Liver (tissue), 8 donors: ENCODE measurements at regions not wholly inside any gene's neighbourhood (a gene's known extent, or its start where the extent isn't known, plus 50 kb on each side); places are given as distances from the start of the nearest gene placed in this dataset.

Source experiments
- DNase-seq: peaks from one replicate; pipeline ENCODE4 v3.0.0-alpha.2; 2017; ENCODE audit warnings: low spot score
- H3K27ac ChIP-seq, 2 donors: one replicate each; pipeline ENCODE4 v1.7.0; 2013; ENCODE audit warnings: inconsistent platforms in 2 of 2, low read length in 2 of 2, control low read depth in 1 of 2, low read depth in 1 of 2, mild to moderate bottlenecking in 1 of 2
- H3K27me3 ChIP-seq, 4 donors: one replicate each; pipeline versions ENCODE4 v1.6.1 to v1.7.0; 2013; ENCODE audit warnings: low read length in 3 of 4, inconsistent platforms in 1 of 4, mild to moderate bottlenecking in 1 of 4, moderate library complexity in 1 of 4; ENCODE audit not compliant: control insufficient read depth in 4 of 4, insufficient read depth in 4 of 4
- H3K36me3 ChIP-seq, 4 donors: one replicate each; pipeline versions ENCODE4 v1.6.1 to v1.7.0; 2013; ENCODE audit warnings: low read length in 3 of 4, mild to moderate bottlenecking in 3 of 4, low read depth in 1 of 4, moderate library complexity in 1 of 4; ENCODE audit not compliant: control insufficient read depth in 4 of 4, insufficient read depth in 3 of 4
- H3K4me1 ChIP-seq, 4 donors: one replicate each; pipeline versions ENCODE4 v1.6.1 to v1.7.0; 2013; ENCODE audit warnings: low read length in 3 of 4, mild to moderate bottlenecking in 3 of 4, moderate library complexity in 1 of 4; ENCODE audit not compliant: control insufficient read depth in 4 of 4, insufficient read depth in 4 of 4
- H3K4me3 ChIP-seq, 3 donors: one replicate each; pipeline versions ENCODE4 v1.6.1 to v1.7.0; 2013; ENCODE audit warnings: low read length in 3 of 3, control low read depth in 1 of 3, low read depth in 1 of 3, mild to moderate bottlenecking in 1 of 3
- H3K9ac ChIP-seq, 2 donors: one replicate each; pipeline ENCODE4 v1.7.0; 2013; ENCODE audit warnings: low read length in 2 of 2, mild to moderate bottlenecking in 2 of 2, moderate library complexity in 2 of 2, control low read depth in 1 of 2, low read depth in 1 of 2
- H3K9me3 ChIP-seq, 4 donors: one replicate each; pipeline versions ENCODE4 v1.6.1 to v1.7.0; 2013; ENCODE audit warnings: low read length in 3 of 4; ENCODE audit not compliant: control insufficient read depth in 4 of 4
- EGR1 ChIP-seq, 2 donors: IDR thresholded peaks; 2 replicates each; pipeline ENCODE4 v1.6.1; 2016 to 2018; ENCODE audit warnings: antibody characterized with exemption in 2 of 2, low read depth in 2 of 2
- FOXA1 ChIP-seq: IDR thresholded peaks from 2 replicates; pipeline ENCODE4 v1.6.1; 2016; ENCODE audit warnings: antibody characterized with exemption
- FOXA2 ChIP-seq: IDR thresholded peaks from 2 replicates; pipeline ENCODE4 v1.6.1; 2016; ENCODE audit warnings: antibody characterized with exemption
- GABPA ChIP-seq, 2 donors: IDR thresholded peaks in 1 of 2; conservative IDR thresholded peaks in 1 of 2; 2 replicates each; pipeline ENCODE4 v1.6.1; 2016; ENCODE audit warnings: antibody characterized with exemption in 2 of 2, mild to moderate bottlenecking in 1 of 2, moderate library complexity in 1 of 2
- HNF4A ChIP-seq, 2 donors: conservative IDR thresholded peaks; 2 replicates each; pipeline ENCODE4 v1.6.1; 2016; ENCODE audit warnings: antibody characterized with exemption in 2 of 2, mild to moderate bottlenecking in 2 of 2
- HNF4G ChIP-seq: IDR thresholded peaks from 2 replicates; pipeline ENCODE4 v1.6.1; 2016; ENCODE audit warnings: antibody characterized with exemption
- JUND ChIP-seq, 2 donors: IDR thresholded peaks; 2 replicates each; pipeline ENCODE4 v1.6.1; 2016; ENCODE audit warnings: antibody characterized with exemption in 2 of 2
- NR2F2 ChIP-seq: IDR thresholded peaks from 2 replicates; pipeline ENCODE4 v1.6.1; 2016; ENCODE audit warnings: antibody characterized with exemption
- RAD21 ChIP-seq, 2 donors: IDR thresholded peaks; 2 replicates each; pipeline ENCODE4 v1.6.1; 2016; ENCODE audit warnings: antibody characterized with exemption in 2 of 2, mild to moderate bottlenecking in 2 of 2
- RXRA ChIP-seq, 2 donors: IDR thresholded peaks; 2 replicates each; pipeline ENCODE4 v1.6.1; 2017 to 2018; ENCODE audit warnings: antibody characterized with exemption in 2 of 2, mild to moderate bottlenecking in 1 of 2
- SP1 ChIP-seq: IDR thresholded peaks from 2 replicates; pipeline ENCODE4 v1.6.1; 2018; ENCODE audit warnings: antibody characterized with exemption, mild to moderate bottlenecking
- TAF1 ChIP-seq: conservative IDR thresholded peaks from 2 replicates; pipeline ENCODE4 v1.6.1; 2016; ENCODE audit warnings: antibody characterized with exemption, mild to moderate bottlenecking
- YY1 ChIP-seq: IDR thresholded peaks from 2 replicates; pipeline ENCODE4 v1.6.1; 2016; ENCODE audit warnings: antibody characterized with exemption, mild to moderate bottlenecking
- WGBS: extraction: QIAGEN DNeasy Blood & Tissue Kit; methylation state at CpG from one replicate; pipeline ENCODE4 v1.1.7; 2013; 5-methylcytosine and 5-hydroxymethylcytosine counted together
- TF ChIP-seq, protein P1 (sequence below): IDR thresholded peaks from 2 replicates; pipeline ENCODE4 v1.6.1; 2016; ENCODE audit warnings: antibody characterized with exemption
- TF ChIP-seq, protein P2 (sequence below): IDR thresholded peaks from 2 replicates; pipeline ENCODE4 v1.6.1; 2016; ENCODE audit warnings: antibody characterized with exemption, mild to moderate bottlenecking
- TF ChIP-seq, protein P3 (sequence below): IDR thresholded peaks from 2 replicates; pipeline ENCODE4 v1.6.1; 2016; ENCODE audit warnings: antibody characterized with exemption
- TF ChIP-seq, protein P4 (sequence below): IDR thresholded peaks from 2 replicates; pipeline ENCODE4 v1.6.1; 2016; ENCODE audit warnings: antibody characterized with exemption
- TF ChIP-seq, protein P5 (sequence below): fragments of 150-350 bp; IDR thresholded peaks from 2 replicates; pipeline ENCODE4 v1.5.1; 2017; ENCODE audit warnings: improper control_type of control experiment, low read depth, low read length; ENCODE audit not compliant: missing input control
- donor health status: healthy.
- donor health status: healthy.
- donor health status: healthy.
- donor health status: healthy.
- donor health status: healthy.

DNA sequence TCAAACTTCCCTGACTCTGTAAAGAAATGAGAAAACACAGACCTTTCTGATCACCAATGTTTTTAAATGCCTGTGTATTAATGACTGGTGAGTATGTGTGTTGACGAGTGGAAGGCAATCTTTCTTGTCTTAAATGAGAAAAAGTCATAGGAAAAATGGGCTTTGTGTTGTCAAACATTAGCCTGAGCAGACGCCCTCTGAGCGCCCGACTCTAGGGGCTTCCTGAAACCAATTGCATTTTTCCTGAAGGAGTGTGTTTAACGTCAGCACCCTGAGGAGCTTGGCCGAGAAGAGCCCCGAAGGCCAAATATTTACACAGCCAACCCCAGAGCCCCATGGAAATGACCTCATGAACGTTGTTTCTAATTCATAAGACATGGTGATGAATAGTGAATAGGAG lies 154.3 kb downstream of the PHF2 start:
- Histone ChIP-seq H3K27me3 (peaks cover 0 to 3% (median 0%) of the 10 kb centered on the region in 4 donors), H3K9ac (no peak overlapping the region), H3K4me1 (no peaks in the 10 kb centered on the region), H3K27ac (no peak overlapping the region), H3K4me3 (no peak overlapping the region), H3K9me3 (peaks cover 3 to 29% (median 12%) of the 10 kb centered on the region in 4 donors), H3K36me3 (no peaks in the 10 kb centered on the region)
- DNase-seq: no peak
- TF ChIP-seq EGR1 (IDR thresholded peaks at IDR 0.05; ENCODE audit: low read depth in 2 of 2) (no peak), NR2F2 (no peak), JUND (IDR thresholded peaks at IDR 0.05) (no peak), RAD21 (IDR thresholded peaks at IDR 0.05) (no peak), TAF1 (no peak), FOXA1 (no peak), FOXA2 (no peak)
- TF ChIP-seq, protein P1, sequence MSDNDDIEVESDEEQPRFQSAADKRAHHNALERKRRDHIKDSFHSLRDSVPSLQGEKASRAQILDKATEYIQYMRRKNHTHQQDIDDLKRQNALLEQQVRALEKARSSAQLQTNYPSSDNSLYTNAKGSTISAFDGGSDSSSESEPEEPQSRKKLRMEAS: no peak
- TF ChIP-seq, protein P2, sequence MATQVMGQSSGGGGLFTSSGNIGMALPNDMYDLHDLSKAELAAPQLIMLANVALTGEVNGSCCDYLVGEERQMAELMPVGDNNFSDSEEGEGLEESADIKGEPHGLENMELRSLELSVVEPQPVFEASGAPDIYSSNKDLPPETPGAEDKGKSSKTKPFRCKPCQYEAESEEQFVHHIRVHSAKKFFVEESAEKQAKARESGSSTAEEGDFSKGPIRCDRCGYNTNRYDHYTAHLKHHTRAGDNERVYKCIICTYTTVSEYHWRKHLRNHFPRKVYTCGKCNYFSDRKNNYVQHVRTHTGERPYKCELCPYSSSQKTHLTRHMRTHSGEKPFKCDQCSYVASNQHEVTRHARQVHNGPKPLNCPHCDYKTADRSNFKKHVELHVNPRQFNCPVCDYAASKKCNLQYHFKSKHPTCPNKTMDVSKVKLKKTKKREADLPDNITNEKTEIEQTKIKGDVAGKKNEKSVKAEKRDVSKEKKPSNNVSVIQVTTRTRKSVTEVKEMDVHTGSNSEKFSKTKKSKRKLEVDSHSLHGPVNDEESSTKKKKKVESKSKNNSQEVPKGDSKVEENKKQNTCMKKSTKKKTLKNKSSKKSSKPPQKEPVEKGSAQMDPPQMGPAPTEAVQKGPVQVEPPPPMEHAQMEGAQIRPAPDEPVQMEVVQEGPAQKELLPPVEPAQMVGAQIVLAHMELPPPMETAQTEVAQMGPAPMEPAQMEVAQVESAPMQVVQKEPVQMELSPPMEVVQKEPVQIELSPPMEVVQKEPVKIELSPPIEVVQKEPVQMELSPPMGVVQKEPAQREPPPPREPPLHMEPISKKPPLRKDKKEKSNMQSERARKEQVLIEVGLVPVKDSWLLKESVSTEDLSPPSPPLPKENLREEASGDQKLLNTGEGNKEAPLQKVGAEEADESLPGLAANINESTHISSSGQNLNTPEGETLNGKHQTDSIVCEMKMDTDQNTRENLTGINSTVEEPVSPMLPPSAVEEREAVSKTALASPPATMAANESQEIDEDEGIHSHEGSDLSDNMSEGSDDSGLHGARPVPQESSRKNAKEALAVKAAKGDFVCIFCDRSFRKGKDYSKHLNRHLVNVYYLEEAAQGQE: no peak
- WGBS: 42% methylated on average over 8 of the region's 8 CpGs

DNA sequence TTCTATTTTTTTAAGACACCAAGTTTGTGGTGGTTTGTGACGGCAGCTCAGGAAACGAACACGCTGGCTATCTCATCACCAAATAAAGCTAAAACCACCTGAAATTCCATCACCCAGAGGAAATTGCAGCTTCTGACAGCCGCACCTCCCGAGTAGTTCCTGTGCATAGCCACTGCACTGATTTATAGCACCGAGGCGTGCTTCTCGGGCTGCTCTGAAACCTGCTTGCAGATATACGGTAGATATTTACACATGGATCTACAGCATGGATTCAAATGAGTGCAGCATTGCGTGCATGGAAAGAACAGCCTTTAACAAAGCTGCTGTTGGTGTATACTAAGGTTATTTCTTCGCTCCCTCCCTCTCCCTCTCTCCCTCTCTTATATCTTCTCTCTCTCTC lies 153.8 kb downstream of the PHF2 start:
- TF ChIP-seq FOXA1 (no peak), RXRA (IDR thresholded peaks at IDR 0.05) (no peak), FOXA2 (no peak), JUND (IDR thresholded peaks at IDR 0.05) (no peak), SP1 (no peak), HNF4A (conservative IDR thresholded peaks at IDR 0.05) (no peak), TAF1 (no peak), HNF4G (no peak), NR2F2 (no peak), EGR1 (IDR thresholded peaks at IDR 0.05; ENCODE audit: low read depth in 2 of 2) (no peak), YY1 (no peak), GABPA (IDR thresholded peaks at IDR 0.05 in 1 of 2, conservative IDR thresholded peaks at IDR 0.05 in 1 of 2) (no peak)
- TF ChIP-seq, protein P3, sequence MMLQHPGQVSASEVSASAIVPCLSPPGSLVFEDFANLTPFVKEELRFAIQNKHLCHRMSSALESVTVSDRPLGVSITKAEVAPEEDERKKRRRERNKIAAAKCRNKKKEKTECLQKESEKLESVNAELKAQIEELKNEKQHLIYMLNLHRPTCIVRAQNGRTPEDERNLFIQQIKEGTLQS: no peak
- TF ChIP-seq, protein P4, sequence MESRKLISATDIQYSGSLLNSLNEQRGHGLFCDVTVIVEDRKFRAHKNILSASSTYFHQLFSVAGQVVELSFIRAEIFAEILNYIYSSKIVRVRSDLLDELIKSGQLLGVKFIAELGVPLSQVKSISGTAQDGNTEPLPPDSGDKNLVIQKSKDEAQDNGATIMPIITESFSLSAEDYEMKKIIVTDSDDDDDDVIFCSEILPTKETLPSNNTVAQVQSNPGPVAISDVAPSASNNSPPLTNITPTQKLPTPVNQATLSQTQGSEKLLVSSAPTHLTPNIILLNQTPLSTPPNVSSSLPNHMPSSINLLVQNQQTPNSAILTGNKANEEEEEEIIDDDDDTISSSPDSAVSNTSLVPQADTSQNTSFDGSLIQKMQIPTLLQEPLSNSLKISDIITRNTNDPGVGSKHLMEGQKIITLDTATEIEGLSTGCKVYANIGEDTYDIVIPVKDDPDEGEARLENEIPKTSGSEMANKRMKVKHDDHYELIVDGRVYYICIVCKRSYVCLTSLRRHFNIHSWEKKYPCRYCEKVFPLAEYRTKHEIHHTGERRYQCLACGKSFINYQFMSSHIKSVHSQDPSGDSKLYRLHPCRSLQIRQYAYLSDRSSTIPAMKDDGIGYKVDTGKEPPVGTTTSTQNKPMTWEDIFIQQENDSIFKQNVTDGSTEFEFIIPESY: no peak
- TF ChIP-seq, protein P1: no peak
- TF ChIP-seq, protein P5, sequence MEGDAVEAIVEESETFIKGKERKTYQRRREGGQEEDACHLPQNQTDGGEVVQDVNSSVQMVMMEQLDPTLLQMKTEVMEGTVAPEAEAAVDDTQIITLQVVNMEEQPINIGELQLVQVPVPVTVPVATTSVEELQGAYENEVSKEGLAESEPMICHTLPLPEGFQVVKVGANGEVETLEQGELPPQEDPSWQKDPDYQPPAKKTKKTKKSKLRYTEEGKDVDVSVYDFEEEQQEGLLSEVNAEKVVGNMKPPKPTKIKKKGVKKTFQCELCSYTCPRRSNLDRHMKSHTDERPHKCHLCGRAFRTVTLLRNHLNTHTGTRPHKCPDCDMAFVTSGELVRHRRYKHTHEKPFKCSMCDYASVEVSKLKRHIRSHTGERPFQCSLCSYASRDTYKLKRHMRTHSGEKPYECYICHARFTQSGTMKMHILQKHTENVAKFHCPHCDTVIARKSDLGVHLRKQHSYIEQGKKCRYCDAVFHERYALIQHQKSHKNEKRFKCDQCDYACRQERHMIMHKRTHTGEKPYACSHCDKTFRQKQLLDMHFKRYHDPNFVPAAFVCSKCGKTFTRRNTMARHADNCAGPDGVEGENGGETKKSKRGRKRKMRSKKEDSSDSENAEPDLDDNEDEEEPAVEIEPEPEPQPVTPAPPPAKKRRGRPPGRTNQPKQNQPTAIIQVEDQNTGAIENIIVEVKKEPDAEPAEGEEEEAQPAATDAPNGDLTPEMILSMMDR: no peak
- TF ChIP-seq, protein P2: no peak
- peaks cover 0 to 3% (median 0%) of the 10 kb centered on the region in 4 donors for H3K27me3 ChIP-seq

More for the DNA sequence above, 153.8 kb downstream of the PHF2 start:
- 75% methylated on average over 11 of the region's 11 CpGs for WGBS
- Histone ChIP-seq H3K9me3 (peaks cover 3 to 29% (median 12%) of the 10 kb centered on the region in 4 donors), H3K27ac (no peak overlapping the region), H3K9ac (no peak overlapping the region), H3K4me1 (no peaks in the 10 kb centered on the region), H3K36me3 (no peaks in the 10 kb centered on the region), H3K4me3 (no peak overlapping the region)
- no peak for DNase-seq
